ENCODE measurements at regions not wholly inside any gene's neighbourhood (a gene's known extent, or its start where the extent isn't known, plus 50 kb on each side); places are given as distances from the start of the nearest gene placed in this dataset.

GRCh38 chr7:131726686-131727085 is 170.3 kb upstream of the PODXL start:
- Histone ChIP-seq H3K36me3 (no peaks in the 10 kb centered on the region), H3K9me3 (peaks cover 0 to 10% (median 0%) of the 10 kb centered on the region in 4 donors), H3K27ac (no peak overlapping the region), H3K4me3 (no peak overlapping the region), H3K4me1 (no peaks in the 10 kb centered on the region), H3K27me3 (no peaks in the 10 kb centered on the region)
- WGBS, 2 donors, result 66 to 78% methylated on average over 4 of the region's 4 CpGs
- TF ChIP-seq EP300 (IDR thresholded peaks at IDR 0.05) (no peak), POLR2A (IDR thresholded peaks at IDR 0.05) (no peak), CTCF (IDR thresholded peaks at IDR 0.05) (no peak)
- DNase-seq (ENCODE audit: low spot score in 2 of 2), result no peak

- peaks cover 0 to 10% (median 0%) of the 10 kb centered on the region in 4 donors for H3K9me3 ChIP-seq
- no peaks in the 10 kb centered on the region for H3K27me3 ChIP-seq
- H3K36me3 ChIP-seq, result no peaks in the 10 kb centered on the region
- no peak overlapping the region for H3K4me3 ChIP-seq
- H3K27ac ChIP-seq, result no peak overlapping the region
- WGBS, 2 donors, result 58 to 62% methylated on average over 2 of the region's 2 CpGs
- no peak for TF ChIP-seq POLR2A (IDR thresholded peaks at IDR 0.05)
- no peak for TF ChIP-seq CTCF (IDR thresholded peaks at IDR 0.05)
- TF ChIP-seq EP300 (IDR thresholded peaks at IDR 0.05), result no peak
- no peak for DNase-seq (ENCODE audit: low spot score in 2 of 2)
- no peaks in the 10 kb centered on the region for H3K4me1 ChIP-seq
Observed at GRCh38 chr7:131726031-131726430, 169.6 kb upstream of the PODXL start.

- WGBS, 2 donors, result 78 to 88% methylated on average over 4 of the region's 4 CpGs
Observed at GRCh38 chr7:131724776-131725345, 168.4 kb upstream of the PODXL start.

GRCh38 chr7:131723926-131724325 is 167.5 kb upstream of the PODXL start:
- H3K27ac ChIP-seq, result no peak overlapping the region
- no peaks in the 10 kb centered on the region for H3K36me3 ChIP-seq
- no peak for DNase-seq (ENCODE audit: low spot score in 2 of 2)
- no peaks in the 10 kb centered on the region for H3K27me3 ChIP-seq
- no peak overlapping the region for H3K4me3 ChIP-seq
- peaks cover 0 to 3% (median 0%) of the 10 kb centered on the region in 4 donors for H3K9me3 ChIP-seq
- TF ChIP-seq POLR2A (IDR thresholded peaks at IDR 0.05) (no peak), EP300 (IDR thresholded peaks at IDR 0.05) (no peak), CTCF (IDR thresholded peaks at IDR 0.05) (no peak)
- 25 to 37% methylated on average over 6 of the region's 6 CpGs for WGBS, 2 donors
- H3K4me1 ChIP-seq, result no peaks in the 10 kb centered on the region

More at GRCh38 chr7:131724776-131725345, 168.4 kb upstream of the PODXL start:
- no peak overlapping the region for H3K27ac ChIP-seq
- no peak overlapping the region for H3K4me3 ChIP-seq
- H3K36me3 ChIP-seq, result no peaks in the 10 kb centered on the region
- H3K4me1 ChIP-seq, result no peaks in the 10 kb centered on the region
- H3K27me3 ChIP-seq, result no peaks in the 10 kb centered on the region
- H3K9me3 ChIP-seq, result peaks cover 0 to 10% (median 0%) of the 10 kb centered on the region in 4 donors
- TF ChIP-seq POLR2A (IDR thresholded peaks at IDR 0.05) (no peak), EP300 (IDR thresholded peaks at IDR 0.05) (no peak)
- DNase-seq (ENCODE audit: low spot score in 2 of 2), result no peak

- H3K9me3 ChIP-seq, result no peaks in the 10 kb centered on the region
- no peaks in the 10 kb centered on the region for H3K27me3 ChIP-seq
- TF ChIP-seq CTCF (IDR thresholded peaks at IDR 0.05), result no peak
- TF ChIP-seq POLR2A (IDR thresholded peaks at IDR 0.05), result no peak
- TF ChIP-seq EP300 (IDR thresholded peaks at IDR 0.05), result no peak
- H3K27ac ChIP-seq, result no peak overlapping the region
- no peaks in the 10 kb centered on the region for H3K4me1 ChIP-seq
- H3K4me3 ChIP-seq, result no peak overlapping the region
- 50 to 65% methylated on average over 4 of the region's 4 CpGs for WGBS, 2 donors
- H3K36me3 ChIP-seq, result no peaks in the 10 kb centered on the region
- no peak for DNase-seq (ENCODE audit: low spot score in 2 of 2)
Observed at GRCh38 chr7:131722371-131722770, 165.9 kb upstream of the PODXL start.
